K562 (cell line): ENCODE measurements at regions not wholly inside any gene's neighbourhood (a gene's known extent, or its start where the extent isn't known, plus 50 kb on each side); places are given as distances from the start of the nearest gene placed in this dataset.

Experiments
- ATAC-seq: fragments of 200-7000 bp; cut with Tn5 transposase; 3 replicates; pipeline ENCODE4 v1.9.1; 2020; ENCODE audit warnings: moderate library complexity
- BruUV-seq: library from RNA; stranded (reverse); fragments of 400-500 nt; replicated peaks from 2 replicates; lab custom pipeline; 2021; lab: Mats Ljungman, UMichigan
- CTCF ChIA-PET: fragments of 300-600 bp; formaldehyde crosslinking; extraction: SDS; loops from one replicate; lab custom pipeline; 2021; ENCODE audit warnings: low intra/inter-chr PET ratio; lab: Yijun Ruan, JAX
- POLR2A ChIA-PET: fragments of 300-600, 350-650 bp; sonication (Branson Sonifier 250); formaldehyde crosslinking; extraction: SDS; loops from one replicate; lab custom pipeline; 2021; ENCODE audit warnings: antibody characterized with exemption, inconsistent platforms; lab: Yijun Ruan, JAX
- DNase-seq, 4 experiments: peaks; one replicate each; pipeline versions ENCODE4 v3.0.0 to v3.0.0-alpha.2; 2011 to 2018; ENCODE audit warnings: low spot score in 3 of 4, mixed read lengths in 3 of 4; ENCODE audit errors: extremely low read depth in 1 of 4
- FAIRE-seq: peaks from 2 replicates; lab custom pipeline; 2011; peaks lifted over from hg19 to GRCh38; lab: Jason Lieb, UNC
- H2AFZ ChIP-seq: 2 replicates; pipeline ENCODE4 v1.6.0; 2011; ENCODE audit warnings: low read depth, low read length, control low read depth, inconsistent platforms
- H3K27ac ChIP-seq: fragments of 200-600 bp; 3 replicates; pipeline ENCODE4 v1.8.0; 2011; ENCODE audit warnings: low read depth, mild to moderate bottlenecking, control low read depth, inconsistent platforms, low read length, moderate library complexity, mixed read lengths; ENCODE audit errors: extremely low read depth
- H3K27me3 ChIP-seq, 2 experiments: fragments of 300-600 bp in 1 of 2; 2 replicates in 1 of 2; 3 replicates in 1 of 2; pipeline versions ENCODE4 v1.6.0 to v1.8.0; 2011; ENCODE audit warnings: inconsistent platforms in 2 of 2, low read length in 2 of 2, mild to moderate bottlenecking in 1 of 2, mixed read lengths in 1 of 2, moderate library complexity in 1 of 2; ENCODE audit not compliant: control insufficient read depth in 2 of 2, insufficient read depth in 2 of 2
- H3K36me3 ChIP-seq: fragments of 300-600 bp; 3 replicates; pipeline ENCODE4 v1.8.0; 2011; ENCODE audit warnings: mild to moderate bottlenecking, low read length, inconsistent platforms; ENCODE audit not compliant: control insufficient read depth, insufficient read depth
- H3K4me1 ChIP-seq, 2 experiments: fragments of 200-600 bp in 1 of 2; replicated peaks in 1 of 2; 2 replicates in 1 of 2; 3 replicates in 1 of 2; pipeline versions ENCODE4 v1.5.1 to v1.8.0; 2011; ENCODE audit warnings: inconsistent platforms in 2 of 2, low read length in 2 of 2, mild to moderate bottlenecking in 1 of 2, mixed read lengths in 1 of 2, moderate library complexity in 1 of 2; ENCODE audit not compliant: control insufficient read depth in 2 of 2, insufficient read depth in 2 of 2
- H3K4me2 ChIP-seq: 2 replicates; pipeline ENCODE4 v1.6.1; 2011; ENCODE audit warnings: low read length, control low read depth, inconsistent platforms, mixed read lengths; ENCODE audit not compliant: insufficient read depth
- H3K4me3 ChIP-seq: fragments of 200-600 bp; sonication (generic), shearing (Covaris generic); 2 replicates; pipeline ENCODE4 v1.5.1; 2016; ENCODE audit warnings: control low read depth, inconsistent platforms
- H3K79me2 ChIP-seq: fragments of 200-600 bp; 3 replicates; pipeline ENCODE4 v1.8.0; 2011; ENCODE audit warnings: low read length, inconsistent platforms; ENCODE audit not compliant: control insufficient read depth, insufficient read depth
- H3K9ac ChIP-seq, 2 experiments: 2 replicates each; pipeline versions ENCODE4 v1.6.0 to v1.6.1; 2011; ENCODE audit warnings: low read depth in 2 of 2, low read length in 2 of 2, control low read depth in 1 of 2, inconsistent platforms in 1 of 2, mild to moderate bottlenecking in 1 of 2, mixed read lengths in 1 of 2; ENCODE audit not compliant: insufficient read depth in 1 of 2
- H3K9me1 ChIP-seq: one replicate; pipeline ENCODE4 v1.6.0; 2011; ENCODE audit warnings: inconsistent platforms, mild to moderate bottlenecking, low read length, moderate library complexity; ENCODE audit not compliant: control insufficient read depth, insufficient read depth
- H3K9me3 ChIP-seq: replicated peaks from 2 replicates; pipeline ENCODE4 v1.5.1; 2011; ENCODE audit warnings: low read depth, low read length, inconsistent platforms; ENCODE audit not compliant: control insufficient read depth, insufficient read depth
- H4K20me1 ChIP-seq: replicated peaks from 2 replicates; pipeline ENCODE4 v1.6.1; 2011; ENCODE audit warnings: low read length, inconsistent platforms, mixed read lengths; ENCODE audit not compliant: control insufficient read depth, insufficient read depth
- ARNT ChIP-seq, 2 experiments: fragments of 450-650 bp; IDR thresholded peaks; 2 replicates each; pipeline ENCODE4 v1.6.1; 2016; ENCODE audit warnings: mild to moderate bottlenecking in 1 of 2
- ATF7 ChIP-seq: fragments of 450-650 bp; IDR thresholded peaks from 2 replicates; pipeline ENCODE4 v1.7.1; 2014; ENCODE audit warnings: mild to moderate bottlenecking, moderate library complexity
- BRF2 ChIP-seq: IDR thresholded peaks from 3 replicates; pipeline ENCODE4 v1.6.1; 2011; ENCODE audit warnings: borderline replicate concordance, mild to moderate bottlenecking; ENCODE audit not compliant: insufficient read length, insufficient read depth
- CTBP1 ChIP-seq: fragments of 450-650 bp; IDR thresholded peaks from 2 replicates; pipeline ENCODE4 v1.6.1; 2016; ENCODE audit warnings: borderline replicate concordance
- EP400 ChIP-seq: fragments of 450-650 bp; IDR thresholded peaks from 2 replicates; pipeline ENCODE4 v1.6.1; 2017; ENCODE audit warnings: antibody characterized with exemption, mild to moderate bottlenecking, moderate library complexity
- HMBOX1 ChIP-seq: sonication (generic); IDR thresholded peaks from 2 replicates; pipeline ENCODE4 v1.6.1; 2016
- JUND ChIP-seq, 2 experiments: IDR thresholded peaks; 2 replicates in 1 of 2; 3 replicates in 1 of 2; pipeline ENCODE4 v1.6.1; 2011; ENCODE audit warnings: borderline replicate concordance in 2 of 2, low read depth in 2 of 2, low read length in 2 of 2, improper control_type of control experiment in 1 of 2, missing biosample characterization in 1 of 2, missing genetic modification characterization in 1 of 2, missing genetic modification reagents in 1 of 2
- MAFG ChIP-seq: fragments of 450-650 bp; conservative IDR thresholded peaks from 2 replicates; pipeline ENCODE4 v1.6.1; 2016; ENCODE audit warnings: missing genetic modification characterization, missing compliant biosample characterization
- MEF2D ChIP-seq: conservative IDR thresholded peaks from 2 replicates; pipeline ENCODE4 v1.6.1; 2016; ENCODE audit warnings: low read depth, missing genetic modification characterization, missing compliant biosample characterization
- PREB ChIP-seq: sonication (generic); formaldehyde crosslinking; IDR thresholded peaks from 2 replicates; pipeline ENCODE4 v1.8.1; 2023; ENCODE audit warnings: mild to moderate bottlenecking, missing genetic modification reagents
- PTTG1 ChIP-seq: fragments of 450-650 bp; IDR thresholded peaks from 2 replicates; pipeline ENCODE4 v1.6.1; 2016; ENCODE audit warnings: low read depth, mild to moderate bottlenecking, missing genetic modification characterization, missing compliant biosample characterization
- RCOR1 ChIP-seq, 2 experiments: IDR thresholded peaks; 2 replicates each; pipeline ENCODE4 v1.6.1; 2012; ENCODE audit warnings: low read depth in 2 of 2, low read length in 2 of 2, borderline replicate concordance in 1 of 2, improper control_type of control experiment in 1 of 2
- SETDB1 ChIP-seq: IDR thresholded peaks from one replicate; pipeline ENCODE4 v1.6.1; 2012; ENCODE audit warnings: low read length, control low read depth, inconsistent platforms
- SMC3 ChIP-seq: conservative IDR thresholded peaks from 2 replicates; pipeline ENCODE4 v1.6.1; 2011; ENCODE audit warnings: low read depth, low read length, improper control_type of control experiment; ENCODE audit not compliant: insufficient read depth
- STAG1 ChIP-seq: sonication (generic); formaldehyde crosslinking; IDR thresholded peaks from 2 replicates; pipeline ENCODE4 v1.5.0; 2020; ENCODE audit warnings: missing genetic modification reagents, borderline replicate concordance
- TFAP4 ChIP-seq: sonication (generic); formaldehyde crosslinking; IDR thresholded peaks from 2 replicates; pipeline ENCODE4 v1.8.0; 2022; ENCODE audit warnings: missing genetic modification reagents, mild to moderate bottlenecking, moderate library complexity, borderline replicate concordance
- WGBS: fragments of 100-300 bp; shearing (Covaris generic); methylation state at CpG from one replicate; pipeline ENCODE4 v1.1.6; 2016; ENCODE audit warnings: low coverage, mixed read lengths; ENCODE audit not compliant: insufficient coverage; ENCODE audit errors: missing lambda C conversion rate; 5-methylcytosine and 5-hydroxymethylcytosine counted together
- in situ Hi-C: fragments of 300-500 bp; cut with MboI; formaldehyde crosslinking; loops from 4 replicates; pipeline ENCODE4 v1.15.0; 2018; ENCODE audit warnings: inconsistent platforms, mixed read lengths
- intact Hi-C: fragments of 100-400 bp; cut with micrococcal nuclease; formaldehyde crosslinking; loops from 2 replicates; pipeline ENCODE4 v1.14.2; 2022

GRCh38 chr5:138641547-138642298 is 66.5 kb upstream of the HSPA9 start:
- H3K9me3 ChIP-seq, result no peaks in the 10 kb centered on the region
- peaks cover 31 to 66% of the 10 kb centered on the region in 2 experiments for H3K27me3 ChIP-seq
- ATAC-seq (peak; percentile 93), FAIRE-seq (peak; percentile 93), DNase-seq (peak; percentile 69 to 80 (median 78))
- H3K79me2 ChIP-seq, result no peaks in the 10 kb centered on the region
- H3K9me1 ChIP-seq, result no peaks in the 10 kb centered on the region
- H3K9ac ChIP-seq, result 0 out of 4 replicates have a peak overlapping the region, but pooled peaks of 1 of the 2 experiments have one; percentile 37
- peaks cover 2 to 3% of the 10 kb centered on the region in 2 experiments; a peak in 2 of 5 replicates for H3K4me1 ChIP-seq
- H2AFZ ChIP-seq, result no peak overlapping the region
- in situ Hi-C loops, result no loop called here
- POLR2A ChIA-PET, result interaction anchor here (0.5 kb wide), 1 partner anchor 695 kb away, joined by 3 read pairs; no protein-coding TSS in a partner anchor
- BruUV-seq, result no TSS peak
- intact Hi-C loops, result loop anchor here (2.0 to 10.0 kb wide), 7 partner anchors 81 to 621 kb away; partner anchors contain the start of gene CTNNA1
- H3K36me3 ChIP-seq, result no peaks in the 10 kb centered on the region
- H4K20me1 ChIP-seq, result peaks cover 6% of the 10 kb centered on the region; the same call in 1 of the 2 replicates
- H3K27ac ChIP-seq, result no peak overlapping the region
- H3K4me2 ChIP-seq, result no peak overlapping the region; the same call in 1 of the 2 replicates
- CTCF ChIA-PET, result interaction anchor here (0.6 to 1.4 kb wide), 2 partner anchors 62 to 605 kb away, joined by 5 to 6 read pairs; no protein-coding TSS in a partner anchor
- H3K4me3 ChIP-seq, result no peak overlapping the region
- WGBS, result 16% methylated on average over 18 of the region's 18 CpGs
- TF ChIP-seq ATF7, result peak; percentile 57; the same call in 1 of the 2 replicates
- TF ChIP-seq BRF2, result no peak
- peak; percentile 42; the same call in 1 of the 2 replicates for TF ChIP-seq STAG1
- TF ChIP-seq MEF2D, result no peak
- no peak for TF ChIP-seq SETDB1
- TF ChIP-seq TFAP4 (CRISPR knock-in tag), result peak; percentile 56; the same call in 1 of the 2 replicates
- peak; percentile 40 for TF ChIP-seq MAFG
- TF ChIP-seq PREB (CRISPR knock-in tag), result no peak
- TF ChIP-seq SMC3, result peak; percentile 67
- TF ChIP-seq RCOR1 (IDR thresholded peaks at IDR 0.05; ENCODE audit: borderline replicate concordance in 1 of 2, low read depth in 2 of 2, low read length in 2 of 2), result peak in 1 of 2 experiments; percentile 78; a peak in 2 of 4 replicates
- no peak for TF ChIP-seq PTTG1
- TF ChIP-seq EP400, result no peak
- 0 out of 4 replicates have a peak, but pooled peaks of 1 of the 2 experiments have one; percentile 36 for TF ChIP-seq ARNT (IDR thresholded peaks at IDR 0.05)
- no peak for TF ChIP-seq HMBOX1
- TF ChIP-seq CTBP1, result peak; percentile 86
- peak; percentile 54; the same call in 1 of the 2 replicates for TF ChIP-seq JUND (IDR thresholded peaks at IDR 0.05; ENCODE audit: borderline replicate concordance, low read depth, low read length)
- no peak; the same call in 2 of the 3 replicates for TF ChIP-seq JUND (tag; IDR thresholded peaks at IDR 0.05; ENCODE audit: borderline replicate concordance, low read depth, low read length)
